ENCODE measurements at regions not wholly inside any gene's neighbourhood (a gene's known extent, or its start where the extent isn't known, plus 50 kb on each side); places are given as distances from the start of the nearest gene placed in this dataset.

- no peak overlapping the region for H3K27ac ChIP-seq
- TF ChIP-seq CTCF (IDR thresholded peaks at IDR 0.05) (no peak), ZFX (IDR thresholded peaks at IDR 0.05; ENCODE audit: borderline replicate concordance) (no peak)
These were observed 1149.1 kb downstream of the SI start for GRCh38 chr3:163929069-163929652.

DNA sequence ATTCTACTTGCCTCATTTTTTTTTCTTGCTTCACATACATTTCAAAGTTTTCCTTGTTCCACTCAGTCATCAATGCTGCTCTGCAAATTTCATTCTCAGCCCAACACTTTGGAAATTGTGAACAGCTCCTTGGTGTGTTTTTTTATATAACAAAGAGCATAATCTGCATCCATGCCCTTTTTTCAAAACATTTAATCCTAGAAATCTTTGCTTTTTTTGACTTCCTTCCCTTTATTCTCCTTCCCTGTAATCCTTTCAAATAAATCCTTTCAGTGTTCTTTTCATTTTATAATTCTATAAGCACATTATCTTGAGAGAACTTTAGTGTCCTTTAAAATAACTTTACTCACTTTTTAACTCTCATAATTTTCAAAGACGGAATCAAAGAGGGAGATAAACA is 1150.8 kb downstream of the SI start:
- TF ChIP-seq CTCF (IDR thresholded peaks at IDR 0.05) (no peak), ZFX (IDR thresholded peaks at IDR 0.05; ENCODE audit: borderline replicate concordance) (no peak)
- H3K27ac ChIP-seq: no peak overlapping the region

- H3K27ac ChIP-seq: no peak overlapping the region
- TF ChIP-seq ZFX (IDR thresholded peaks at IDR 0.05; ENCODE audit: borderline replicate concordance): no peak
- no peak for TF ChIP-seq CTCF (IDR thresholded peaks at IDR 0.05)
These were observed 1153.7 kb downstream of the SI start for GRCh38 chr3:163924600-163924999.

- no peak for TF ChIP-seq ZFX (IDR thresholded peaks at IDR 0.05; ENCODE audit: borderline replicate concordance)
- TF ChIP-seq CTCF (IDR thresholded peaks at IDR 0.05): no peak
- H3K27ac ChIP-seq: no peak overlapping the region
These were observed 1159.1 kb downstream of the SI start for GRCh38 chr3:163919154-163919553.

DNA sequence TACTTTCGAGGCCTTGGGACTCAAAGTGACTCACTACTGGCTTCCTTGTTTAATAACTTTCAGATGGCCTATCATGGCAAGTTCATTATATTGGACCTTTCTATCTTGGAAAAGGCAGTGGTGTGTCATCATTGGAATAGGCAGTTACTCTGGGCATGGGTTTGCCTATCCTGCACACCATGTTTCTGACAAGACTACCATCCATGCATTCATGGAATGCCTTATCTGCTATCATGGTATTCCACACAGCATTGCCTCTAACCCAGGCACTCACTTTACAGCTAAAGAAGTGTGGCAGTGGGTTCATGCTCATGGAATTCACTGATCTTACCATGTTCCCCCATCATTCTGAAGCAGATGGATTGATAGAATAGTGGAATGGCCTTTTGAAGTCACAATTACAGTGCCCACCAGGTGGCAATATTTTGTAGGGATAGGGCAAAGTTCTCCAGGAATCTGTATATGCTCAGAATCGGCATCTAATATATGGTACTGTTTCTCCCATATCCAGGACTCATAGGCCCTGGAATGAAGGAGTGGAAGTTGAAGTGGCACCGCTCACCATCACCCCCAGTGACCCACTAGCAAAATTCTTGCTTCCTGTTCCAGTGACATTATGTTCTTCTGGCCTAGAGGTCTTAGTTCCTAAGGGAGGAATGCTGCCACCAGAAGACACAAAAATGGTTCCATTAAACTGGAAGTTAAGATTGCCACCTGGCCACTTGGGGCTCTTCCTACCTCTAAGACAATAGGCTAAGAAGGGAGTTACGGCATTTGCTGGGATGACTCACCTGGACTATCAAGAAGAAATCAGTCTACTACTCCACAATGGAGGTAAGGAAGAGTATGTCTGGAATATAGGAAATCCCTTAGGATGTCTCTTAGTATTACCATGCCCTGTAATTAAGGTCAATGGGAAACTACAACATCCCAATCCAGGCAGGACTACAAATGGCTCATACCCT is 1161.4 kb downstream of the SI start:
- H3K27ac ChIP-seq: no peak overlapping the region
- TF ChIP-seq CTCF (IDR thresholded peaks at IDR 0.05) (peak; percentile 69), ZFX (IDR thresholded peaks at IDR 0.05; ENCODE audit: borderline replicate concordance) (no peak)

DNA sequence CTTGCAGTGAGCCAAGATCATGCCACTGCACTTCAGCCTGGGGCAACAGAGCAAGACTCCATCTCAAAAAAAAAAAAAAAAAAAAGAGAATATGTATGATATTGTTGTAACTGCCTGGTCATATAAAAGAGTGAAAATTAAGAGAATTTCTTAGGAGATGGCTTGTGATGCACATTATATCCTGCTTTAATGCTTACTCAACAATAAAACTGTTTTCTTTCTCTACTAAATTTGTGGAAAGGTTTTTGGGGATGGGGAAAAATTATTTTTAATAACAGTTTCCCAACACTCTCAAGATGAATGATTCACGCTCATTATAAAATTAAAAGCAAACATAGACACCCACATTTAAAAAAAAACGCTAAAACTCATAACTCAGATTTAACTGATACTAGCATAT is 1163.0 kb downstream of the SI start:
- H3K27ac ChIP-seq: no peak overlapping the region
- no peak for TF ChIP-seq ZFX (IDR thresholded peaks at IDR 0.05; ENCODE audit: borderline replicate concordance)
- TF ChIP-seq CTCF (IDR thresholded peaks at IDR 0.05): no peak

GRCh38 chr3:163914567-163914966 is 1163.7 kb downstream of the SI start:
- H3K27ac ChIP-seq: no peak overlapping the region
- TF ChIP-seq ZFX (IDR thresholded peaks at IDR 0.05; ENCODE audit: borderline replicate concordance) (no peak), CTCF (IDR thresholded peaks at IDR 0.05) (no peak)
